Central memory CD8-positive, alpha-beta T cell (primary cell): ENCODE measurements at regions not wholly inside any gene's neighbourhood (a gene's known extent, or its start where the extent isn't known, plus 50 kb on each side); places are given as distances from the start of the nearest gene placed in this dataset.
"Not testable (repeated sequence)": the region's sequence is repeated elsewhere in the genome, so short reads cannot be mapped to it uniquely, and the experiment has no call there.

Experiments
- ATAC-seq: fragments of 150-1000 bp; cut with Tn5 transposase; replicated peaks from 2 replicates; pipeline ENCODE4 v1.10.0; 2022; ENCODE audit warnings: mild to moderate bottlenecking, moderate FRiP score, moderate number of reproducible peaks; ENCODE audit not compliant: poor library complexity, severe bottlenecking; ENCODE audit errors: extremely low read depth
- DNase-seq, 2 donors: peaks; one replicate each; pipeline ENCODE4 v3.0.0; 2021; ENCODE audit warnings: low spot score in 2 of 2
- H3K27ac Mint-ChIP-seq: one replicate; pipeline ENCODE4 v1.8.0; 2022; ENCODE audit warnings: low read depth, mild to moderate bottlenecking, moderate library complexity, mixed read lengths
- H3K27me3 Mint-ChIP-seq: one replicate; pipeline ENCODE4 v1.8.0; 2022; ENCODE audit warnings: mixed read lengths
- H3K36me3 Mint-ChIP-seq: one replicate; pipeline ENCODE4 v1.8.0; 2022; ENCODE audit warnings: mild to moderate bottlenecking, moderate library complexity, mixed read lengths; ENCODE audit not compliant: insufficient read depth
- H3K4me1 Mint-ChIP-seq: one replicate; pipeline ENCODE4 v1.8.0; 2022; ENCODE audit warnings: mixed read lengths
- H3K4me3 Mint-ChIP-seq: one replicate; pipeline ENCODE4 v1.8.0; 2022; ENCODE audit warnings: mild to moderate bottlenecking, moderate library complexity, mixed read lengths
- H3K9me3 Mint-ChIP-seq: one replicate; pipeline ENCODE4 v1.8.0; 2022; ENCODE audit warnings: mixed read lengths

GRCh38 chr20:1803932-1804501 is 91.2 kb upstream of the SIRPA start:
- no peaks in the 10 kb centered on the region for H3K36me3 Mint-ChIP-seq
- no peak for DNase-seq
- H3K27me3 Mint-ChIP-seq, result peaks cover 89% of the 10 kb centered on the region
- ATAC-seq, result no peak
- H3K9me3 Mint-ChIP-seq, result no peaks in the 10 kb centered on the region
- no peak overlapping the region for H3K4me3 Mint-ChIP-seq
- H3K27ac Mint-ChIP-seq, result no peak overlapping the region
- peaks cover 5% of the 10 kb centered on the region for H3K4me1 Mint-ChIP-seq

GRCh38 chr20:1803061-1803931 is 91.9 kb upstream of the SIRPA start:
- H3K9me3 Mint-ChIP-seq, result no peaks in the 10 kb centered on the region
- ATAC-seq (peak; percentile 32), DNase-seq (no peak)
- no peak overlapping the region for H3K27ac Mint-ChIP-seq
- peaks cover 89% of the 10 kb centered on the region for H3K27me3 Mint-ChIP-seq
- H3K4me3 Mint-ChIP-seq, result peak overlapping the region; percentile 45
- H3K36me3 Mint-ChIP-seq, result no peaks in the 10 kb centered on the region
- H3K4me1 Mint-ChIP-seq, result peaks cover 5% of the 10 kb centered on the region

- peak overlapping the region; percentile 45 for H3K4me3 Mint-ChIP-seq
- peaks cover 88% of the 10 kb centered on the region for H3K27me3 Mint-ChIP-seq
- peaks cover 5% of the 10 kb centered on the region for H3K4me1 Mint-ChIP-seq
- ATAC-seq, result peak; percentile 32
- no peak for DNase-seq
- no peaks in the 10 kb centered on the region for H3K36me3 Mint-ChIP-seq
- H3K9me3 Mint-ChIP-seq, result no peaks in the 10 kb centered on the region
- H3K27ac Mint-ChIP-seq, result no peak overlapping the region
These were observed 92.7 kb upstream of the SIRPA start for GRCh38 chr20:1802385-1803060.

DNA sequence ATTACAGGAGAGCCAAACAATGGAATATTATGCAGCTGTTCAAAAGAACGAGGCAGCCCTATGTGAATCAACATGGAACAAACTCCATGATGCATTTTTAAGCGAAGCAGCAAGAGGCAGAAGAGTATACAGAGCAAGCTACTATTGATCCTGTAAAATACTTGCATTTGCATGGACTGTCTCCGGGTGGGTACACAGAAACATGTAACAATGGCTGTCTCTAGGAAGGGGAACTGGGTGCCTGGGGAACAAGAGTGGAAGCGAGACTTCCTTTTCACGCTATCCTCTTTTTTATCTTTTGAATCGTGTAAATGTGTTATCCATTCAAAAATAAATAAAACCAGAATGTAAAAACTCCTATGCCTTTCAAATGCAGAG is 93.3 kb upstream of the SIRPA start:
- ATAC-seq, result no peak
- H3K36me3 Mint-ChIP-seq, result no peaks in the 10 kb centered on the region

DNA sequence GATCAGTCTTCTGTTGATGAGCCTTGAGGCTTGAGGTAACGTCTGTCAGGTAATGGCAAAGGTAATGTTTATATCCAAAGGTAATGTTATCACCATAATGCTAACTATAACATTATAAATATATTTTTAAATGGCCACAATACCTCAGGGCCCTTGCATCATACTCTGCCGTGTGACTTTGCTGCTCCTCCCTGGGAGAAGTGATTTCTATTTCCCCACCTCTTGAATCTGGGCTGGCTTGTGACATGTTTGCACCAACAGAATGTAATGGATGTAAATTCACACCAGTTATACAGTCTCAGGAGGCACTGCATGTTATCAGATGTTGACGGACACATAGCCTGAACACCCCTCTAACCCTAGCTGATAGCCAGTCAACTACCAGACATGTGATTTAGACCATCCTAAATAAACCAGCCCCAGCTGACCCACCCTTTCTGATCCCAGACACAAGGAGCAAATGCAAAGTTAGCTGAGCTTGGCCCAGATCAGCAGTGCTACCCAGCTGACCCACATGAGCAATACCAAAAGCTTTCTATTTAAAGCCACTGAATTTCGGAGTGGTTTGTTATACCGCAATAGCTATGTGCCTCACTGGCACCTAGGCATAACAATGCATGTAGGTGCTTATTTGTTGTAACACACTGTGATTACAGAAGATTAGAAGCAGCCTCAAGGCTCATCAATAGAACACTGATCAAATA is 93.8 kb upstream of the SIRPA start:
- Mint-ChIP-seq H3K27me3 (peaks cover 77% of the 10 kb centered on the region), H3K4me3 (no peak overlapping the region), H3K4me1 (peaks cover 5% of the 10 kb centered on the region), H3K36me3 (no peaks in the 10 kb centered on the region), H3K9me3 (no peaks in the 10 kb centered on the region), H3K27ac (no peak overlapping the region)
- no peak for ATAC-seq
- no peak for DNase-seq

More for the DNA sequence above, 93.3 kb upstream of the SIRPA start:
- no peaks in the 10 kb centered on the region for H3K9me3 Mint-ChIP-seq
- DNase-seq, result no peak
- H3K27ac Mint-ChIP-seq, result no peak overlapping the region
- H3K4me3 Mint-ChIP-seq, result peak overlapping the region; percentile 45
- peaks cover 5% of the 10 kb centered on the region for H3K4me1 Mint-ChIP-seq
- H3K27me3 Mint-ChIP-seq, result peaks cover 82% of the 10 kb centered on the region

DNA sequence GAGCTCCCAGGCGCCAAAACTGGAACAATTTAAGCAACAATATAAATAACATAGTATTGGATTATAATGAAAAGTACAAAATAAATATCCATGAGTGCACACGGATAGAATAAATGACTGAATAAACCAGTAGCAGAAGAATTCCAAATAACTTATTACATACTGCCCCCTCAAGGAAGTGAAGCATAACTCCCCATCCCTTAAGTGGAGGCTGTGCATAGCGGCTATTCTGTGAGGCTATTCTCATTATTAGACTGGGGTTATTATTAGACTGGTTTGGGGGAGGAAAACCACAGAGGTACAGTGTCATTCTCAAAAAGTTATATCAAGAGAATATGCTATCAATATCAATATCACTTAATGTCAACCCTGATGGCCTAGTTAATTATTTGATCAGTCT is 94.4 kb upstream of the SIRPA start:
- DNase-seq, result no peak
- H3K4me3 Mint-ChIP-seq, result no peak overlapping the region
- H3K9me3 Mint-ChIP-seq, result no peaks in the 10 kb centered on the region
- no peaks in the 10 kb centered on the region for H3K36me3 Mint-ChIP-seq
- no peak overlapping the region for H3K27ac Mint-ChIP-seq
- no peak for ATAC-seq
- H3K27me3 Mint-ChIP-seq, result peaks cover 78% of the 10 kb centered on the region
- peaks cover 5% of the 10 kb centered on the region for H3K4me1 Mint-ChIP-seq

- Mint-ChIP-seq H3K9me3 (no peaks in the 10 kb centered on the region), H3K27ac (no peak overlapping the region), H3K4me3 (no peak overlapping the region), H3K27me3 (peaks cover 78% of the 10 kb centered on the region), H3K4me1 (peaks cover 5% of the 10 kb centered on the region), H3K36me3 (no peaks in the 10 kb centered on the region)
- no peak for DNase-seq
- ATAC-seq, result no peak
These were observed 95.0 kb upstream of the SIRPA start for GRCh38 chr20:1800180-1800579.

DNA sequence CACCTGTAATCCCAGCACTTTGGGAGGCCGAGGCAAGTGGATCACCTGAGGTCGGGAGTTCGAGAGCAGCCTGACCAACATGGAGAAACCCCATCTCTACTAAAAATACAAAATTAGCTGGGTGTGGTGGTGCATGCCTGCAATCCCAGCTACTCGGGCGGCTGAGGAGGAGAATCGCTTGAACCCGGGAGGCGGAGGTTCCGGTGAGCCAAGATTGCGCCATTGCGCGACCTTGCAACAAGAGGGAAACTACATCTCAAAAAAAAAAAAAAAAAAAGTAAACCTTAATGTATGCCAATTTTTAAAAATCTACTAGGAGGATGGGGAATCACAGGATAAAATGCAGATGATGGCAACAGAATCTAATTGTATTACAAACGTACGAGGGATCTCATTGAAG is 95.5 kb upstream of the SIRPA start:
- not testable (repeated sequence) for H3K9me3 Mint-ChIP-seq, H3K36me3 Mint-ChIP-seq, H3K27ac Mint-ChIP-seq, H3K4me3 Mint-ChIP-seq, DNase-seq, ATAC-seq, H3K4me1 Mint-ChIP-seq
- peaks cover 78% of the 10 kb centered on the region for H3K27me3 Mint-ChIP-seq

GRCh38 chr20:1798982-1799381 is 96.2 kb upstream of the SIRPA start:
- Mint-ChIP-seq H3K4me3 (no peak overlapping the region), H3K4me1 (peaks cover 5% of the 10 kb centered on the region), H3K27me3 (peaks cover 78% of the 10 kb centered on the region), H3K9me3 (no peaks in the 10 kb centered on the region), H3K27ac (no peak overlapping the region), H3K36me3 (peaks cover 2% of the 10 kb centered on the region)
- DNase-seq (no peak), ATAC-seq (no peak)

DNA sequence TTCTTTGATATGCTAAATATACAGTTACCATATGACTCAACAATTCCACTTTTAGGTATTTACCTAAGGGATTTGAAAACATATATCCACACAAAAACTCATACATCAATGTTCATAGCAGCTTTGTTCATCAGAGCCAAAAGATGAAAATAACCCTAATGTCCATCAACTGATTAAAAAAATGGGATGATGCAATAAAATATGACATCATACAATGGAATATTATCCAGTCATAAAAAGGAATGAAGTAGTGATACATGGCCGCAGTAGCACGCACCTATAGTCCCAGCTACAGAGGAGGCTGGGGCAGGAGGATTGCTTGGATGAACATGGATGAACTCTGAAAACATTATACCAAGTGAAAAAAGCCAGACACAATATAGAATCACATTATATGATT is 101.4 kb upstream of the SIRPA start:
- no peak for ATAC-seq
- Mint-ChIP-seq H3K4me1 (no peaks in the 10 kb centered on the region), H3K27me3 (peaks cover 63% of the 10 kb centered on the region), H3K9me3 (no peaks in the 10 kb centered on the region), H3K27ac (no peak overlapping the region), H3K36me3 (peaks cover 2% of the 10 kb centered on the region), H3K4me3 (no peak overlapping the region)
- DNase-seq, result no peak

GRCh38 chr20:1792274-1792673 is 102.9 kb upstream of the SIRPA start:
- no peak overlapping the region for H3K4me3 Mint-ChIP-seq
- H3K27ac Mint-ChIP-seq, result no peak overlapping the region
- no peak for ATAC-seq
- DNase-seq, result no peak
- H3K9me3 Mint-ChIP-seq, result no peaks in the 10 kb centered on the region
- H3K27me3 Mint-ChIP-seq, result peaks cover 66% of the 10 kb centered on the region
- H3K36me3 Mint-ChIP-seq, result peaks cover 2% of the 10 kb centered on the region
- no peaks in the 10 kb centered on the region for H3K4me1 Mint-ChIP-seq

GRCh38 chr20:1790386-1790785 is 104.8 kb upstream of the SIRPA start:
- no peaks in the 10 kb centered on the region for H3K4me1 Mint-ChIP-seq
- ATAC-seq (no peak), DNase-seq (no peak)
- no peak overlapping the region for H3K27ac Mint-ChIP-seq
- H3K4me3 Mint-ChIP-seq, result no peak overlapping the region
- H3K9me3 Mint-ChIP-seq, result no peaks in the 10 kb centered on the region
- H3K36me3 Mint-ChIP-seq, result peaks cover 4% of the 10 kb centered on the region
- H3K27me3 Mint-ChIP-seq, result peaks cover 79% of the 10 kb centered on the region
